Left kidney (tissue), 1 donor: ENCODE measurements at regions not wholly inside any gene's neighbourhood (a gene's known extent, or its start where the extent isn't known, plus 50 kb on each side); places are given as distances from the start of the nearest gene placed in this dataset.
"Not testable (repeated sequence)": the region's sequence is repeated elsewhere in the genome, so short reads cannot be mapped to it uniquely, and the experiment has no call there.

Source experiments
- DNase-seq: peaks from one replicate; pipeline ENCODE4 v3.0.0-alpha.2; 2013

- no peak for DNase-seq
Measured at GRCh38 chr4:117014236-117014635, 71.1 kb downstream of the TRAM1L1 start.

GRCh38 chr4:117010671-117011070, 74.7 kb downstream of the TRAM1L1 start:
- DNase-seq = no peak

DNA sequence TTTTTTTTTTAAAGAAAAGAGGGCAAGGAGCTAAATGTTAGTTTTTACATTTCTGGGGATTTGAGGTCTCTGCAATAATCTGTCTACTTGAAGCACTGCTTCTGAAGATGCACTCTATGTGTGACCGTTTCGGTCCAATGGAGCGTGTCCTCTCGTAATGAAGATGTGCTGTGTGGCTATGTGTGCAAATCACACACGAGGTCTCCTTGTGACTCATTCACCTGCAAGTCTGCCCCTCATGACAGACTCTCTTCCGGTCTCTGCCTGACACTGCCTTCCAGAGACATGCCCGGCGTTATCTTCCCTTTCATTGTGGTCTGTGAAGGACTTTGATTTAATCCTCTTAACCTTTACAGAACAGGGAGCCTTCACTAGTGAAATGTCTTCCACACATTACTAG, 84.3 kb downstream of the TRAM1L1 start:
- DNase-seq = no peak

DNA sequence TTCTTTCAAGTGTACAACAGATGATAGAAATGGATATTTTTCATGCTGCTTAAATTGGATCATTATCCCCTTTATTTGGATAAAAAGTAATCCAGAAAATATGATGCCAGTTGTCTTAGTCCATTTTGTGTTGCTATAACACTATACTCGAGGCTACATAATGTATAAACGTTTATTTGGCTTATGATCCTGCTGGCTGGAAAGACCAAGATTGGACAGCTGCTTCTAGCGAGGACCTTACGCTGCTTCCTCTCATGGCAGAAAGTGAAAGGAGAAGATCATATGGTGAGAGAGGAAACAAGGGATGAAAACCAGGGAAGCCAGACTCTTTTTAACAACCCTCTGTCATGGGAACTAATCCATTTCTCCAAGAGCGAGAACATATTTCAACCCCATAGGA, 102.7 kb downstream of the TRAM1L1 start:
- no peak for DNase-seq

DNA sequence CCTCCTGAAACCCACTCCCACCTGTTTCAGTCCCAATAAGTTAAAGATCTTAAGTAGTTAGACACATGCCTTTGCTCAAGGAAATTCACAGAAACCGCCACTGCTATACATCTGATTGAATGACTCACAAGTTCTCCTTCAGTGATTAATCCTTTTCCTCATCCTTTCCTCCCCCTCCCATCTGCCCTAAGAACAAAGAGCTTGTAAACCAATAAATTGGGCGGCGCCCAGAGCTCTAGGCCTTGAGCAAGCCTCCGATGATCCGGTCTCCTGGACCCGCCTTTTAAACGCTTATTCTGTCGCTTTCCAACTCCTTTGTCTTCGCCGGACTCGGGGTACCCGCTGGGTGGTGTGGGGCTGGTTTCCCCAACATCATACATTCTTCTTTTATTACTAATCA, 104.9 kb downstream of the TRAM1L1 start:
- DNase-seq = not testable (repeated sequence)

DNA sequence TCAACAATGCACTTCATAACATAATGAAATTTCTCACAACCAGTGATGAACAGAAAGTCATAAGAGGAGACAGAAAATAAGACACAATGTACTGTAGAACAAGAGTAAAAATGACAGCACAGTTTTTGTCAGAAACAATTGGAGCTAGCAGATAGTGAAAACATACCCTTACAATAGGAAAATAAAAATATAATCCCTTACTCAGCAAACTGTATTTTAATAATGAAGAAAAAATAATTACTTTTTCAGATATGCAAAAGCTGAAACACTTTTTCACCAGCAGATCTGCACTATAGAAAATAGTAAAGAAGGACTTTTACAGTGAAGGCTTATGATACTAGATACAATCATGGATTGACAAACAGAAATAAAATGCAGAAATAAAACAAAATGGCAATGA, 126.3 kb downstream of the TRAM1L1 start:
- DNase-seq = no peak

GRCh38 chr4:116953947-116954346, 131.4 kb downstream of the TRAM1L1 start:
- no peak for DNase-seq

GRCh38 chr4:116952530-116953136, 132.7 kb downstream of the TRAM1L1 start:
- no peak for DNase-seq

- DNase-seq = no peak
Measured at GRCh38 chr4:116949856-116950255, 135.5 kb downstream of the TRAM1L1 start.

GRCh38 chr4:116942315-116942714, 143.1 kb downstream of the TRAM1L1 start:
- no peak for DNase-seq

GRCh38 chr4:116930329-116930728, 155.0 kb downstream of the TRAM1L1 start:
- DNase-seq = no peak

DNA sequence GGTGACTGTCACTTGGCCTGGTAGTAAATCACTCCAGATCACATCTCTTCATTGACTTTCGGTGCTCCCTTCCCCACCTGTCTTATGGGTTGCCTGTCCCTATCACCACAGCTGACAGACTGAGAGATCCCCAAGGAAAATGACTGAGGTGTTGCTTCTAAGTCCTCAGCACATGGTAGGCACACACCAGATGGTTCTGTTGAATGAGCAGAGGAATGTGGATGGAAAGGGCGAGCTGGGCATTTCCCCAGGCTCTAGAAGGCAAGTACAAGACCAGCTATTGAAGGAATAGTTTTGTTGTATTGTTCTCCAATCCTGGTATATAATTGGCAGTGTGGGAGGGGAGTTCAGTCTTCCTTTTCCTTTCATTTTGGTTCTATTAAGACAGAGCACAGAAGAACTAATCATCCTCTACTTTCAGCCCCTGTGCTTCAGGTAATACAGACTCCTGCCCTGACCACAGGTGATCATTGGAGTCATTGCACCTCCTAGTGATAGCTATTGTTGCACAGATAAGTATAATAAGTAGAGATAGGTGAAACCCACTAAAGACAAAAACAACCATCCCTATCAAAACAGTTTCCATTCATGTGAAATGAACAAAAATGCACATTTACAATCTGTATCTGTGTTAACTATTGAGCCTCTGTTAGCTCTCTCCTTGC, 158.6 kb downstream of the TRAM1L1 start:
- peak; percentile 17 for DNase-seq

- DNase-seq = peak; percentile 53
Measured at GRCh38 chr4:116925900-116926457, 159.4 kb downstream of the TRAM1L1 start.

- no peak for DNase-seq
Measured at GRCh38 chr4:116923389-116923788, 162.0 kb downstream of the TRAM1L1 start.

DNA sequence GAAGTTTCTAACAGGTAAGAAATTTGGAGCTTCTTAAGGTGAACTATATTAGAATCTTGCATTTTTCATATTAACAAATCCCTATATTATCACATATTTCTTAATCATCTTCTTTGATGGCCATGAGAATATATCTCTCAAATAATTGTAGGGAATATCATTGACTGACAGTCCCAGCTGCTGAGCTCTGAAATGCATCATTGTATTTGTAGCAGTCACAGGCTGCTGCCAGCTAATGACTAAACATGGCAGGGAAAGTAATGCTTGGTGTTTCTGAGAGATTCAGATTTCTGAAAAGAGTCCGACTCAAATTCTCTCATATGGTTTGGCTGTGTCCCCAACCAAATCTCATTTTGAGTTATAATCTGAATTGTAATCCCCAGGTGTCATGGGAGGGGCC, 171.9 kb downstream of the TRAM1L1 start:
- no peak for DNase-seq

DNA sequence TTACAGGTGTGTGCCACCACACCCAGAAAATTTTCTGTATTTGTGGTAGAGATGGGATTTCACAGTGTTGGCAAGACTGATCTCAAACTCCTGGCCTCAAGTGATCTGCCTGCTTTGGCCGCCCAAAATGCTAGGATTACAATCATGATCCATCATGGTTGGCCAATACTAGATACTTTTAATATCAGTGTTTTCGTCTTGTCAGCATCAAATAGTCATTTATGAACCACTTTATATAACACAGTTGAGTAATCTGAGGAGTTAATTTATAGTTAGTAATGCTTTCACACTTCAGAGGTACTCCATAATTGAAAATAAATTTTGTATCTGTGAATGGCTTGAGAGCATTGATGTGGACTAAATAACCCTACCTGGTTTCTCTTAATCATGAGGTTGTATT, 178.6 kb downstream of the TRAM1L1 start:
- no peak for DNase-seq

DNA sequence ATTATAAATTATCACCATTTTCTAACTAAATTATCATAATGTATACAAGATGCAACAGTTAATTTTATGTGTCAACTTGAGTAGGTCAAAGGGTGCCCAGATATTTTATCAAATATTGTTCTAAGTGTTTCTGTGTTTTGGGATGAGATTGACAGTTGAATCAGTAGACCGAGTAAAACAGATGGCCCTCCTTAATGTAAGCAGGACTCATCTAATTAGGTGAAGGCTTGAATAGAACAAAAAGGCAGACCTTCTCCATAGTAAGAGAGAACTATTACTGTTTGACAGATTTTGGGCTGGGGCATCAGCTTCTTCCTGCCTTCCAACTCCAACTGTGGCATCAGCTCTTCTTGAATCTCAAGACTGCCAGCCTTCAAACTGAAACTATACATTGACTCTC, 185.8 kb downstream of the TRAM1L1 start:
- DNase-seq = no peak

- no peak for DNase-seq
Measured at GRCh38 chr4:116885579-116885978, 199.8 kb downstream of the TRAM1L1 start.

DNA sequence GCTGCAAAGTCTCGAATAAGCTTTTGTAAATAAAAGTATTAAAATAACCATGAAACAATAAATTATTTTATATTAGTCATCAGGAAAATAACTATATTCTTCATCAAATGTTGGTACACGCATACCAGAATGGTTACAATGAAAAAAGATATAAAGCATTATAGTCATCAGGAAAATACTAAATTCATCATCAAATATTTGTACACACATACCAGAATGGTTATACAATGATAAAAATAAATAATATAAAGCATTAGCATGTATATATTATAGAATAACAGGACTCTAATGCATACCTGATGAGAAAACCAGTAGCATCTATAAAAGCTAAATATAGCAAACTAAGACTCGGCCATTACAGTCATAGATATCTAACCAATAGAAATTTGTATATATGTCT, 202.9 kb downstream of the TRAM1L1 start:
- no peak for DNase-seq

DNA sequence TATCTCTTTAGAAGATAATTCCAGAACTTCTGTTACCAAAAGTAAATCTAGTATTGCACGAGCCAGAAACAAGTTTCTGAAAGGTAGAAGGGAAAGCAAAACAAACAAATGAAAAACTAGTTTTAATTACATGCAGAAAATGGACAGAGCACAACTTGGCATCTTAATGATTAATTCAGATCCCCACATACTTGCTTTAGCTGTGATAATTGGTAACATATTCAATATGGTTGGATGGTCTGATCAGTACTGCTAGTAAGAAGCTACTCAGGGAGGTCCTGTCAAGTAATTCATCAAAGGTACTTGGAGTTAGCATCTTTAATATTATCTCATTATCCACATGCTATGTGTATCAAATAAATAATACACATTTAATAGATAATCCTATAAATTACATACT, 204.3 kb downstream of the TRAM1L1 start:
- no peak for DNase-seq

- DNase-seq = no peak
Measured at GRCh38 chr4:116880625-116881024, 204.8 kb downstream of the TRAM1L1 start.

GRCh38 chr4:116878280-116878679, 207.1 kb downstream of the TRAM1L1 start:
- no peak for DNase-seq

DNA sequence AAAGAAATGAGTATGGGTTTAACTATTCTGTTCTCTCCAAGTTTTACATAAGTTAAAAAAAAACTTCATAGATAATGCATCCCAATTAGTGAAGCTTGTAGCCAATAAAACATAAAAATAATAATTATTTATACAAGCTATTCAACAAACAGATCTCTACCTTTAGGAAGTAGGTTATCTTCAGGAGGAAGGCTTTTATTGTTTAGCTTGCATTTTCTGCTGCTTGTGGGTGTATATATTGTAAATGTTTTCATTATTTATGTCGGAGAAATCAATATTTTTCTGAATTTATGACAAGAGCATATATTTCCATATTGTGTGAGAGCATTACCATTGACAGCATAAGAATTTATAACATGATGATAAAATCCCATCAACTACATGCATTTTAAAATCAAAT, 208.3 kb downstream of the TRAM1L1 start:
- no peak for DNase-seq

DNA sequence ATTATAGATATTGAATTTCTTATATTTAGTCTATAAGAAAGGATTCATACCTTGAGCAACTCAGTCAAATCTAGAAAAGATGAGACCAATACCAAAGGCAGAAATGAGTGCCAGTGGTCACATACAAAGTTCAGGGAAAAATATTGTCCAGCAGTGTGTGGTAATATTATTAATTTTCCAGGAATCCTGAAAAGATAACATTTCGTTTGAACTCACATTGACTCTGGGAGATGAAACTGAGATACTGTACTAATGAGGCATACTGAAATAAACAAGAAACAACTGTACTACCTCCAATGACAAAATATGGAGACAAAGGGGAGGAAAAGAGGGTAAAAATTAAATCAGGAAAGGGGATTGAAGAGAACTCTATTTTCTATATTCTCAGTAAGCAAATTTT, 212.4 kb downstream of the TRAM1L1 start:
- no peak for DNase-seq
